ENCODE measurements at regions not wholly inside any gene's neighbourhood (a gene's known extent, or its start where the extent isn't known, plus 50 kb on each side); places are given as distances from the start of the nearest gene placed in this dataset.
"Not testable (repeated sequence)": the region's sequence is repeated elsewhere in the genome, so short reads cannot be mapped to it uniquely, and the experiment has no call there.

- Histone ChIP-seq H3K27ac (ENCODE audit: low read depth, low read length, severe bottlenecking) (no peak overlapping the region), H3K4me3 (ENCODE audit: extremely low read depth, insufficient read depth, low read length, poor library complexity, severe bottlenecking) (no peak overlapping the region), H3K36me3 (ENCODE audit: control insufficient read depth, insufficient read depth, low read length) (no peaks in the 10 kb centered on the region), H3K9me3 (ENCODE audit: control insufficient read depth, low read length) (no peaks in the 10 kb centered on the region), H3K4me1 (ENCODE audit: control insufficient read depth, insufficient read depth, low read length, poor library complexity, severe bottlenecking) (peaks cover 5% of the 10 kb centered on the region)
- WGBS, 2 experiments (ENCODE audit: insufficient coverage in 2 of 2): 74 to 86% methylated on average over 9 to 10 of the region's 10 CpGs
These were observed 92.0 kb upstream of the SRSF6 start for GRCh38 chr20:43365691-43366090.

GRCh38 chr20:43364001-43364400 is 93.7 kb upstream of the SRSF6 start:
- H3K27ac ChIP-seq (ENCODE audit: low read depth, low read length, severe bottlenecking): no peak overlapping the region
- no peak overlapping the region for H3K4me3 ChIP-seq (ENCODE audit: extremely low read depth, insufficient read depth, low read length, poor library complexity, severe bottlenecking)
- H3K36me3 ChIP-seq (ENCODE audit: control insufficient read depth, insufficient read depth, low read length): no peaks in the 10 kb centered on the region
- WGBS, 2 experiments (ENCODE audit: insufficient coverage in 2 of 2): 87 to 89% methylated on average over 8 of the region's 8 CpGs
- H3K4me1 ChIP-seq (ENCODE audit: control insufficient read depth, insufficient read depth, low read length, poor library complexity, severe bottlenecking): peaks cover 5% of the 10 kb centered on the region
- H3K9me3 ChIP-seq (ENCODE audit: control insufficient read depth, low read length): no peaks in the 10 kb centered on the region

- Histone ChIP-seq H3K36me3 (ENCODE audit: control insufficient read depth, insufficient read depth, low read length) (no peaks in the 10 kb centered on the region), H3K27ac (ENCODE audit: low read depth, low read length, severe bottlenecking) (no peak overlapping the region), H3K4me3 (ENCODE audit: extremely low read depth, insufficient read depth, low read length, poor library complexity, severe bottlenecking) (no peak overlapping the region), H3K4me1 (ENCODE audit: control insufficient read depth, insufficient read depth, low read length, poor library complexity, severe bottlenecking) (peaks cover 5% of the 10 kb centered on the region), H3K9me3 (ENCODE audit: control insufficient read depth, low read length) (no peaks in the 10 kb centered on the region)
- 80 to 85% methylated on average over 7 to 11 of the region's 13 CpGs for WGBS, 2 experiments (ENCODE audit: insufficient coverage in 2 of 2)
These were observed 94.2 kb upstream of the SRSF6 start for GRCh38 chr20:43363506-43363905.

- Histone ChIP-seq H3K27ac (ENCODE audit: low read depth, low read length, severe bottlenecking) (no peak overlapping the region), H3K9me3 (ENCODE audit: control insufficient read depth, low read length) (no peaks in the 10 kb centered on the region), H3K4me1 (ENCODE audit: control insufficient read depth, insufficient read depth, low read length, poor library complexity, severe bottlenecking) (peaks cover 5% of the 10 kb centered on the region), H3K4me3 (ENCODE audit: extremely low read depth, insufficient read depth, low read length, poor library complexity, severe bottlenecking) (no peak overlapping the region), H3K36me3 (ENCODE audit: control insufficient read depth, insufficient read depth, low read length) (no peaks in the 10 kb centered on the region)
- 80 to 92% methylated on average over 4 of the region's 4 CpGs for WGBS, 2 experiments (ENCODE audit: insufficient coverage in 2 of 2)
These were observed 96.2 kb upstream of the SRSF6 start for GRCh38 chr20:43361526-43361925.

GRCh38 chr20:43360016-43360415 is 97.7 kb upstream of the SRSF6 start:
- peaks cover 5% of the 10 kb centered on the region for H3K4me1 ChIP-seq (ENCODE audit: control insufficient read depth, insufficient read depth, low read length, poor library complexity, severe bottlenecking)
- WGBS, 2 experiments (ENCODE audit: insufficient coverage in 2 of 2): 90% methylated on average over 4 to 5 of the region's 8 CpGs

GRCh38 chr20:43358811-43359210 is 98.9 kb upstream of the SRSF6 start:
- Histone ChIP-seq H3K27ac (ENCODE audit: low read depth, low read length, severe bottlenecking) (no peak overlapping the region), H3K36me3 (ENCODE audit: control insufficient read depth, insufficient read depth, low read length) (no peaks in the 10 kb centered on the region), H3K9me3 (ENCODE audit: control insufficient read depth, low read length) (no peaks in the 10 kb centered on the region), H3K4me1 (ENCODE audit: control insufficient read depth, insufficient read depth, low read length, poor library complexity, severe bottlenecking) (peaks cover 5% of the 10 kb centered on the region), H3K4me3 (ENCODE audit: extremely low read depth, insufficient read depth, low read length, poor library complexity, severe bottlenecking) (no peak overlapping the region)
- 94 to 100% methylated on average over 2 of the region's 2 CpGs for WGBS, 2 experiments (ENCODE audit: insufficient coverage in 2 of 2)

More at GRCh38 chr20:43360016-43360415, 97.7 kb upstream of the SRSF6 start:
- Histone ChIP-seq H3K4me3 (ENCODE audit: extremely low read depth, insufficient read depth, low read length, poor library complexity, severe bottlenecking) (no peak overlapping the region), H3K27ac (ENCODE audit: low read depth, low read length, severe bottlenecking) (no peak overlapping the region), H3K36me3 (ENCODE audit: control insufficient read depth, insufficient read depth, low read length) (no peaks in the 10 kb centered on the region), H3K9me3 (ENCODE audit: control insufficient read depth, low read length) (no peaks in the 10 kb centered on the region)

GRCh38 chr20:43357352-43357751 is 100.3 kb upstream of the SRSF6 start:
- Histone ChIP-seq H3K9me3 (ENCODE audit: control insufficient read depth, low read length) (no peaks in the 10 kb centered on the region), H3K36me3 (ENCODE audit: control insufficient read depth, insufficient read depth, low read length) (no peaks in the 10 kb centered on the region), H3K4me3 (ENCODE audit: extremely low read depth, insufficient read depth, low read length, poor library complexity, severe bottlenecking) (no peak overlapping the region), H3K4me1 (ENCODE audit: control insufficient read depth, insufficient read depth, low read length, poor library complexity, severe bottlenecking) (no peaks in the 10 kb centered on the region), H3K27ac (ENCODE audit: low read depth, low read length, severe bottlenecking) (no peak overlapping the region)
- 86 to 100% methylated on average over 4 to 5 of the region's 6 CpGs for WGBS, 2 experiments (ENCODE audit: insufficient coverage in 2 of 2)

- Histone ChIP-seq H3K9me3 (ENCODE audit: control insufficient read depth, low read length) (no peaks in the 10 kb centered on the region), H3K4me1 (ENCODE audit: control insufficient read depth, insufficient read depth, low read length, poor library complexity, severe bottlenecking) (no peaks in the 10 kb centered on the region), H3K4me3 (ENCODE audit: extremely low read depth, insufficient read depth, low read length, poor library complexity, severe bottlenecking) (no peak overlapping the region), H3K36me3 (ENCODE audit: control insufficient read depth, insufficient read depth, low read length) (no peaks in the 10 kb centered on the region), H3K27ac (ENCODE audit: low read depth, low read length, severe bottlenecking) (no peak overlapping the region)
- WGBS, 2 experiments (ENCODE audit: insufficient coverage in 2 of 2): 89 to 100% methylated on average over 1 of the region's 2 CpGs
These were observed 102.1 kb upstream of the SRSF6 start for GRCh38 chr20:43355610-43356009.

- H3K27ac ChIP-seq (ENCODE audit: low read depth, low read length, severe bottlenecking): no peak overlapping the region
- no peaks in the 10 kb centered on the region for H3K36me3 ChIP-seq (ENCODE audit: control insufficient read depth, insufficient read depth, low read length)
- 94% methylated on average over 8 of the region's 8 CpGs for WGBS, 2 experiments (ENCODE audit: insufficient coverage in 2 of 2)
- H3K4me1 ChIP-seq (ENCODE audit: control insufficient read depth, insufficient read depth, low read length, poor library complexity, severe bottlenecking): no peaks in the 10 kb centered on the region
- no peak overlapping the region for H3K4me3 ChIP-seq (ENCODE audit: extremely low read depth, insufficient read depth, low read length, poor library complexity, severe bottlenecking)
- H3K9me3 ChIP-seq (ENCODE audit: control insufficient read depth, low read length): no peaks in the 10 kb centered on the region
These were observed 104.7 kb upstream of the SRSF6 start for GRCh38 chr20:43352996-43353395.

- H3K9me3 ChIP-seq (ENCODE audit: control insufficient read depth, low read length); H3K36me3 ChIP-seq (ENCODE audit: control insufficient read depth, insufficient read depth, low read length); H3K4me3 ChIP-seq (ENCODE audit: extremely low read depth, insufficient read depth, low read length, poor library complexity, severe bottlenecking); H3K27ac ChIP-seq (ENCODE audit: low read depth, low read length, severe bottlenecking); H3K4me1 ChIP-seq (ENCODE audit: control insufficient read depth, insufficient read depth, low read length, poor library complexity, severe bottlenecking): not testable (repeated sequence)
- 73 to 95% methylated on average over 2 of the region's 3 CpGs for WGBS, 2 experiments (ENCODE audit: insufficient coverage in 2 of 2)
These were observed 107.0 kb upstream of the SRSF6 start for GRCh38 chr20:43350694-43351093.

- WGBS, 2 experiments (ENCODE audit: insufficient coverage in 2 of 2): 87 to 88% methylated on average over 1 to 2 of the region's 2 CpGs
- Histone ChIP-seq H3K27ac (ENCODE audit: low read depth, low read length, severe bottlenecking) (no peak overlapping the region), H3K4me1 (ENCODE audit: control insufficient read depth, insufficient read depth, low read length, poor library complexity, severe bottlenecking) (no peaks in the 10 kb centered on the region), H3K4me3 (ENCODE audit: extremely low read depth, insufficient read depth, low read length, poor library complexity, severe bottlenecking) (no peak overlapping the region), H3K9me3 (ENCODE audit: control insufficient read depth, low read length) (no peaks in the 10 kb centered on the region), H3K36me3 (ENCODE audit: control insufficient read depth, insufficient read depth, low read length) (no peaks in the 10 kb centered on the region)
These were observed 107.9 kb upstream of the SRSF6 start for GRCh38 chr20:43349841-43350240.

Measured in mesodermal cell (in vitro differentiated cells).